MM.1S (cell line): ENCODE measurements at regions not wholly inside any gene's neighbourhood (a gene's known extent, or its start where the extent isn't known, plus 50 kb on each side); places are given as distances from the start of the nearest gene placed in this dataset.

ENCODE experiments used
- CTCF ChIP-seq: fragments of 300-600 bp; sonication (generic); IDR thresholded peaks from 2 replicates; pipeline ENCODE4 v1.5.1; 2016; ENCODE audit warnings: antibody characterized with exemption, low read length, mixed read lengths
- EZH2 ChIP-seq: fragments of 300-600 bp; sonication (generic); optimal IDR thresholded peaks from 2 replicates; pipeline ENCODE3; 2017; ENCODE audit warnings: low read depth, mild to moderate bottlenecking, antibody characterized with exemption, low read length, mixed read lengths
- EZH2phosphoT487 ChIP-seq: fragments of 300-600 bp; sonication (generic); IDR thresholded peaks from 2 replicates; pipeline ENCODE4 v1.6.1; 2018; ENCODE audit warnings: antibody characterized with exemption, low read length

GRCh38 chr1:112165375-112165774, 175.9 kb upstream of the KCND3 start:
- TF ChIP-seq CTCF, result no peak
- no peak for TF ChIP-seq EZH2
- no peak for TF ChIP-seq EZH2phosphoT487
